ENCODE measurements at regions not wholly inside any gene's neighbourhood (a gene's known extent, or its start where the extent isn't known, plus 50 kb on each side); places are given as distances from the start of the nearest gene placed in this dataset.

GRCh38 chr11:127993281-127993680 lies 594.1 kb downstream of the ETS1 start:
- Mint-ChIP-seq H3K27me3 (ENCODE audit: low read depth) (no peaks in the 10 kb centered on the region), H3K36me3 (no peaks in the 10 kb centered on the region), H3K4me3 (no peak overlapping the region), H3K4me1 (no peaks in the 10 kb centered on the region), H3K9me3 (no peaks in the 10 kb centered on the region), H3K27ac (no peak overlapping the region)
- ChIA-PET POLR2A (no interaction called here), CTCF (interaction anchor here (0.6 to 1.0 kb wide), 2 partner anchors 150 to 432 kb away, joined by 3 to 4 read pairs; no protein-coding TSS in a partner anchor)
- DNase-seq (ENCODE audit: low spot score) (no peak), ATAC-seq (no peak)
- TF ChIP-seq E2F5 (CRISPR knock-in tag; IDR thresholded peaks at IDR 0.05) (no peak), FOXK1 (CRISPR knock-in tag; IDR thresholded peaks at IDR 0.05) (no peak), CREM (CRISPR knock-in tag; IDR thresholded peaks at IDR 0.05) (no peak), ZNF121 (CRISPR knock-in tag; IDR thresholded peaks at IDR 0.05) (no peak), NR1H2 (CRISPR knock-in tag; IDR thresholded peaks at IDR 0.05) (no peak), FOXP1 (CRISPR knock-in tag; IDR thresholded peaks at IDR 0.05; ENCODE audit: borderline replicate concordance) (no peak), ZNF396 (CRISPR knock-in tag; IDR thresholded peaks at IDR 0.05; ENCODE audit: borderline replicate concordance) (no peak), USF2 (CRISPR knock-in tag; IDR thresholded peaks at IDR 0.05) (no peak), CTCF (IDR thresholded peaks at IDR 0.05) (no peak), ZSCAN18 (CRISPR knock-in tag; IDR thresholded peaks at IDR 0.05) (no peak), ZNF671 (CRISPR knock-in tag; IDR thresholded peaks at IDR 0.05) (no peak), NFE2L1 (CRISPR knock-in tag; IDR thresholded peaks at IDR 0.05) (no peak)

GRCh38 chr11:127986073-127986472 lies 601.3 kb downstream of the ETS1 start:
- Mint-ChIP-seq H3K36me3 (0 out of 2 replicates have a peak, but pooled peaks cover 3% of the 10 kb centered on the region), H3K27ac (no peak overlapping the region), H3K9me3 (peaks cover 11% of the 10 kb centered on the region), H3K4me1 (peaks cover 10% of the 10 kb centered on the region), H3K4me3 (no peak overlapping the region), H3K27me3 (ENCODE audit: low read depth) (no peaks in the 10 kb centered on the region)
- ChIA-PET POLR2A (no interaction called here), CTCF (no interaction called here)
- DNase-seq (ENCODE audit: low spot score), result no peak
- ATAC-seq, result no peak
- no peak for TF ChIP-seq STAT6 (CRISPR knock-in tag; conservative IDR thresholded peaks at IDR 0.05; ENCODE audit: low read depth)
- no peak for TF ChIP-seq ZBTB21 (CRISPR knock-in tag; IDR thresholded peaks at IDR 0.05; ENCODE audit: borderline replicate concordance)
- TF ChIP-seq RELA (CRISPR knock-in tag; IDR thresholded peaks at IDR 0.05; ENCODE audit: borderline replicate concordance), result no peak
- TF ChIP-seq ZNF281 (CRISPR knock-in tag; IDR thresholded peaks at IDR 0.05), result no peak
- TF ChIP-seq HMGA2 (CRISPR knock-in tag; IDR thresholded peaks at IDR 0.05), result no peak
- no peak for TF ChIP-seq NR1H2 (CRISPR knock-in tag; IDR thresholded peaks at IDR 0.05)
- TF ChIP-seq ZNF317 (CRISPR knock-in tag; IDR thresholded peaks at IDR 0.05; ENCODE audit: borderline replicate concordance, low read depth), result no peak
- no peak for TF ChIP-seq NFE2L1 (CRISPR knock-in tag; IDR thresholded peaks at IDR 0.05)
- TF ChIP-seq MLX (CRISPR knock-in tag; IDR thresholded peaks at IDR 0.05), result no peak

Measured in WTC11 (cell line).